ENCODE measurements at regions not wholly inside any gene's neighbourhood (a gene's known extent, or its start where the extent isn't known, plus 50 kb on each side); places are given as distances from the start of the nearest gene placed in this dataset.
"Not testable (repeated sequence)": the region's sequence is repeated elsewhere in the genome, so short reads cannot be mapped to it uniquely, and the experiment has no call there.

GRCh38 chr3:176016203-176016602 is 1157.1 kb downstream of the NAALADL2 start:
- not testable (repeated sequence) for DNase-seq

- DNase-seq = not testable (repeated sequence)
These were observed 1156.1 kb downstream of the NAALADL2 start for GRCh38 chr3:176015228-176015627.

DNA sequence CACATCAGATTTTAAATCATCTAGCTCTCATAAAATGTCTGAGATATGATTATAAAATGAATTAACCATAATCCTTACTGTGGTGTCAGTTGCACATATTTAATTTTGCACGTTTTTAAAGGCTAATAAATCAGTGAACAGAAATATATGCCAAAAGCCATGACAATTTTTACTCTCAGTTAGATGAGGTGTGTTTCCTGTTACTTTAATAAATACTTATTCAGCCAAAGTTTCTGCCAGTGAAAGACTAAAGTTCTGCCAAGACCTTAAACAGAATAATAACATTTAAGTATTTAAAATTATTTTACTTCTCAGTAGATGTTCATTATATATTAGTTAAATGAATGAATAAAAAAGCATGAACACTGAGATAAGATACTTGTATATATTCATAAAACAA is 1150.1 kb downstream of the NAALADL2 start:
- no peak for DNase-seq

DNA sequence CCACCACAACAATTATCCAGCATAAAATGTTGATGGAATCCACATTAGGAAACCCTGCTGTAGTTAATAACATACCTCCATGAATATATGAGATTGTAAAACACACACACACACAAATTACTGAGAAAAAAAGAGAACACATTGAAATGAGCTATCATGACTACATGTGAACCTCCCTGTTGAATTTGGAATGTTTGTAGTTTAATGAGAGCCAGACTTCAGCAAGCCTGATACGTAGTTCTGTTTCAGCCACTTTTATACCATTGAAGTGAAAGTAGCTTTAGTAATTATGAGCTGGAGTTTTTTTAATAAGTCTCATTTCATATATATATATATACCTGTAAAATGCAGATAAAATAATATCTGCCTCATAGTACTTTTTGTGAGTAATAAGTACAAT is 1146.4 kb downstream of the NAALADL2 start:
- no peak for DNase-seq

GRCh38 chr3:175989161-175989560 is 1130.0 kb downstream of the NAALADL2 start:
- no peak for DNase-seq

GRCh38 chr3:175988401-175988800 is 1129.3 kb downstream of the NAALADL2 start:
- DNase-seq = no peak

DNA sequence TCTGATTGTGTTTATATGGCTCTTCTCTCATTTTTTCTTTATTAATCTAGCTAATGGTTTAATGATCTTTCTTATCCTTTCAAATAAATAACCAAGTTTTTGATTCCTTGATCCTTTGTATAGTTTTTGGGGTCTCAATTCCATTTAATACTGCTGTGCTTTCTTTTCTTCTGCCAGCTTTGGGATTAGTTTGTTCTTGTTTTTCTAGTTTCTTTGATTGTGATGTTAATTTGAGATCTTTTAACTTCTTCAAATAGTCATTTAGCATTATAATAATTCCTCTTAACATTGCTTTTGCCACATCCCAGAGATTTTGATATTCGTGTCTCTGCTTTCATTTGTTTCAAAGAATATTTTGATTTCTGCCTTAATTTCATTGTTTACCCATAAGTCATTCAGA is 1126.6 kb downstream of the NAALADL2 start:
- no peak for DNase-seq

GRCh38 chr3:175983379-175983778 is 1124.2 kb downstream of the NAALADL2 start:
- no peak for DNase-seq

GRCh38 chr3:175980486-175981090 is 1121.5 kb downstream of the NAALADL2 start:
- no peak for DNase-seq

- no peak for DNase-seq
These were observed 1119.0 kb downstream of the NAALADL2 start for GRCh38 chr3:175977968-175978752.

DNA sequence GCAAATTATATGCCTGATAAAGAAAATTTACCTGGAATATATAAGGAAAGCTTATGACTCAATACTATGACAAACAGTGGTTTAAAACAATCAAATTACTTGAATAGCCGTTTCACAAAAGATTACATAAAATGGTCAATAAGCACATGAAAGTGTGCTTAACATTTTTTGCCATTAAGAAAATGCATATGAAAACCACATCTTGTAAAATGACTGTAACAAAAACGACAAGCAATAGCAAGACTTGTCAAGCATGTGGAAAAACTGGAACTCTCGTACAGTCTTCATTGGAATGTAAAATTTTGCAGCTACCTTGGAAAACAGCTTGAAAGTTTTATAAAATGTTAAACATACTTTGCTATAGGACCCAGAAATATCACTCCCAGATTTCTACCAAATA is 1110.3 kb downstream of the NAALADL2 start:
- DNase-seq = no peak

DNA sequence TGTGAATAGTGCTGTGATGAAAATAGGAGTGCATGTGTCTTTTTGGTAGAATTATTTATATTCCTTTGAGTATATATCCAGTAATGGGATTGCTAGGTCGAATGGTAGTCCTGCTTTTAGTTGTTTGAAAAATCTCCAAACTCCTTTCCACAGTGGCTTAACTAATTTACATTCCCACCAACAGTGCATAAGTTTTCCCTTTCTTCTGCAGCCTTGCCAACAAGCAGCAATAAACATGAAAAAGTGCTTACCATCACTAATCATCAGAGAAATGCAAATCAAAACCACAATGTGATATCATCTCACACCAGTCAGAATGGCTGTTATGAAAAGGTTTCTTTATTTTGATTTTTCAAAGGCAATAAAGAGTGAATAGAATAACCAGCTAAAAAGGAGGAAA is 1105.9 kb downstream of the NAALADL2 start:
- no peak for DNase-seq

DNA sequence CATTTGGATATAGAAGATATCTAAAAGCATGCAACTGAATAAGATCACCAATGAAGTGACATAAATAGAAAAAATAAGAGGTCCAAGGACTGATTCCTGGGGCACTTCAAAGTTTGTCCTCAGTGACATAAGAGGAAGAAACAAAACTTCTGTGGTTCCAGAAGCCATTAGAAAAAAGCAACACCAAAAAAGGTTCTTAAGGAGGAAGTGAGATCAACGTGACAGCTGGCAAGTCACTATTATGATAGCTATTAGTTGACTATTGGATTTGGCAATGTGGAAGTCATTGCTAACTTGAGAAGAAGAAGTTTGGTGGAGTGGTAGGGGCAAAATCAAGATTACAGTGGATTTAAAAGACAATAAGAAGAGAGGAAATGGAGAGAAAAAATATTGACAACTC is 1098.3 kb downstream of the NAALADL2 start:
- DNase-seq = no peak

DNA sequence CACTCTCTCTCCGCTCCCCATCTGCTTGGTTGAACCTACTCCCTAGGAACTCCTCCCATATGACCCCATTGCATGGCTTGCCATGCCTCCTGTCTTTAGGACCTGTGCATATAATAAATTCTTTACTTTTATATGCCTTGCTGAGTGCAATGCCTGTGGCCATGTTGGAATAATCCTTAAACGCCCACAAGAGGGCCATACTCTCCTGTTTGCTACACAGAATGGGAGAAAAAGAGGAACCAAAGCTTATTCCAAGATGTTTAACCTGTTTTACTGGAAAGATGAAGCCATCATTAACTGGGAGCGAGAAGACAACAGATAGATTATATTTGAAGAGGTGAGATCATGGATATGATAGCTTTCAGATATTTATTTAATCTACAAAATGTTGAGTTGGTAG is 1097.8 kb downstream of the NAALADL2 start:
- DNase-seq = no peak

- no peak for DNase-seq
These were observed 1092.0 kb downstream of the NAALADL2 start for GRCh38 chr3:175951047-175951694.

- DNase-seq = no peak
These were observed 1088.9 kb downstream of the NAALADL2 start for GRCh38 chr3:175948041-175948440.

- DNase-seq = no peak
These were observed 1082.2 kb downstream of the NAALADL2 start for GRCh38 chr3:175941352-175941751.

- no peak for DNase-seq
These were observed 1081.7 kb downstream of the NAALADL2 start for GRCh38 chr3:175940881-175941280.

GRCh38 chr3:175940243-175940642 is 1081.1 kb downstream of the NAALADL2 start:
- no peak for DNase-seq

DNA sequence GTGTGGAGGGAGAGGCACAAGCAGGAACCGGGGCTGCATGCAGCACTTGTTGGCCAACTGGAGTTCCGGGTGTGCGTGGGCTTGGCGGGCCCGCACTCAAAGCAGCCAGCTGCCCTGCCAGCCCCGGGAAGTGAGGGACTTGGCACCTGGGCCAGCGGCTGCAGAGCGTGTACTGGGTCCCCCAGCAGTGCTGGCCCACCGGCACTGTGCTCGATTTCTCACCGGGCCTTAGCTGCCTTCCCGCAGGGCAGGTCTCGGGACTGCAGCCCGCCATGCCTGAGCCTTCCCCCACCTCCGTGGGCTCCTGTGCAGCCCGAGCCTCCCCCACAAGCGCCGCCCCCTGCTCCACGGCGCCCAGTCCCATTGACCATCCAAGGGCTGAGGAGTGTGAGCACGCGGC is 1078.2 kb downstream of the NAALADL2 start:
- DNase-seq = not testable (repeated sequence)

GRCh38 chr3:175932586-175932985 is 1073.5 kb downstream of the NAALADL2 start:
- DNase-seq = no peak

DNA sequence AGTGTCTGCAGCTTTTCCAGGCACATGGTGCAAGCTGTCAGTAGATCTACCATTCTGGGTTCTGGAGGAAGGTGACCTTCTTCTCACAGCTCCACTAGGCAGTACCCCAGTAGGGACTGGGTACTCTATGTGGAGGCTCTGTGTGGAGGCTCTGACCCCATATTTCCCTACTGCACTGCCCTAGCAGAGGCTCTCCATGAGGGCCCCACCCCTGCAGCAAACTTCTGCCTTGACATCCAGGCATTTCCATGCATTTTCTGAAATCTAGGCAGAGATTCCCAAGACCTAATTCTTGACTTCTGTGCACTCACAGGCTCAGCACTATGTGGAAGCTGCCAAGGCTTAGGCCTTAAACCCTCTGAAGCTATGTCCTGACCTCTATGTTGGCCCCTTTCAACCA is 1060.0 kb downstream of the NAALADL2 start:
- DNase-seq = no peak

GRCh38 chr3:175916191-175916934 is 1057.2 kb downstream of the NAALADL2 start:
- DNase-seq = no peak

Measured in activated T-cell treated with anti-CD3 and anti-CD28 coated beads for 4 hours (primary cell).